Fibroblast of skin of right quadriceps (primary cell): ENCODE measurements at regions not wholly inside any gene's neighbourhood (a gene's known extent, or its start where the extent isn't known, plus 50 kb on each side); places are given as distances from the start of the nearest gene placed in this dataset.
"Not testable (repeated sequence)": the region's sequence is repeated elsewhere in the genome, so short reads cannot be mapped to it uniquely, and the experiment has no call there.

Source experiments
- DNase-seq: peaks from one replicate; pipeline ENCODE4 v3.0.0-alpha.2; 2013

DNA sequence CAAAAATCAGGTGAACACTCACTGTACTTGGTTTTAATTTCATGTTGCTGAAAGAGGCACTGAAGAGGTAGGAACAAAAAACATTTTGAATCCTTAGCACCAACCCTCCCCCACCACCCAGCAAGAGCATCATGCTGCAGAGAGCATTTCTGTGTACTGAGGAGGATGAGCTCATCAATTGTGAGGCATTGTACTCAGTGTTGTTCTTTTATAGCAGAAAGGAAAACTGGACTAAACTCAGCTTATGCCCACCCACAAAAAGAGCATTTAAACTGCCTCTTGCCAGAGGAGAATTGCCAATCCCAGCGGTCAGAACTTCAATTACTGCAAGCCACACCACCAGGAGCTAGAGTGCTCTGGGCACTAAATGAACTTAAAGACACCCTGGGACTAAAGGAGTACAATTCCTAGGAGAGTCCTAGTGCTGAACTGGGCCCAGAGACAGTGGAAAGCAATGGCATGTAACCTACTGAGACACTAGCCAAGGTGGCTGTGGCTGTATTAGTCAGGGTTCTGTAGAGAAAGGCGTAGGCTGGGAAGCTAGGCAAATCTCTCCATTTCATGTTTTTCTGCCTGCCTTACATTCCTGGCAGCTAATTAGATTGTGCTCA, 280.7 kb upstream of the KLHL4 start:
- no peak for DNase-seq

DNA sequence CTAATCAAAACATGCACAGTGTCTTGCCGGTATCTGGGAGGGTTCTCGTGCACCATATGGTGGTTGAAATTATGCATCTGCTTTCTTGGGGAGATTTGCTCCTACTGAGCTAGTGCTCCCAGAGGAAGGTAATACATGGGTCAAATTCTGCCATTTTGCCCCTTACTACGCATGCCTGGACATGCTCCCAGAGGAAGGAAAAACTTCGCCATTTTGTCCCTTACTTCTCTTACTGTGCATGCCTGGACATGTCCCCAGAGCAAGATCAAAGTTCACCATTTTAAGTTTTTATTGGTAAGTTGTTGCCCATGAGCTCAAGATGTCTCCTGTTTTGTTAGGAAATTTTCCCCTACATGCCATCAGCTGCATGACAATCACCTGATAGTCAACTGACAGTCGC, 252.1 kb upstream of the KLHL4 start:
- DNase-seq = no peak

DNA sequence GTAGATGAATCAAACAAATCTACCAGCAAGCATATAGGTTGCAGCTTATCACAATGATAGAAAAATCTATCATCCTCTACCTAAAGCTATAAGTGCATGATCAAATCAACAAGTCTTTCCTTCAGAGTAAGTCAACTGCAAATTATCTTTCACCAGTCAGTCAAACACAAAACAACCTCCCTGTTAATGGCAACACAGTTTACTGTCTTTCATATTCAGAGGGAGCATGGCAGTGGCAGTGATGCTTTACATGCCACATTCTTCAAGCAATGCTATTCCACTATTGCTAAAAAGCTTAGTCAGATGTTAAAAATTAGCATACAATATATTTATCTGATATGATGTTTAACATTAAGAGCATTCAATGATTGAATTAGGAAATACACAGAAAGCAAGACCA, 245.1 kb upstream of the KLHL4 start:
- no peak for DNase-seq

DNA sequence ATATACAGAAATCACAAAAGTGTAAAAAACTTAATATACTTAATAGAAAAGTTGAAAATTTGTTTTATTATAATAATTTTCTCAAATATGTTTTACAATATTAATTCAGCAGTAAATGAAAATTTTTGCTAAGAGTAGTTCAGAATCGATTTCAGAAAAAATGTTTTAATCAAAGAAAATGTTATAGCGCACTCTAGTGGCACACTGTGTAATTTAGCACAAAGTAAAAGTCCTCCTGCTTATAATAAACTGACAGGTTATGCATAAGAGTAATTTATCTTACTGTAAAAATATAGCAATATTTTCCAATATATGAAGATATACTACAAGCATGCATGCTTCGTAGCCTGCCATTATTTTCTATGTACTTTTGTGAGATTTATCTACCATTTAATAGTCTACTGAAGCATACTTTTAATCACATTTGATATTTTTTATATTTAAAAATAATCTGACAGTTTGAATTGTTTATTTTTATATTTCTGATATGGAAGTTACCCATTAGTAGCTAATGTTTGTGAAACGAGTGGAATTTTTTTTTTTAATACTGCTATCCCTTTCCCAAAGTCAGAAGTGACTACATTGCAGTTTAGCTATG, 217.9 kb upstream of the KLHL4 start:
- DNase-seq = no peak

DNA sequence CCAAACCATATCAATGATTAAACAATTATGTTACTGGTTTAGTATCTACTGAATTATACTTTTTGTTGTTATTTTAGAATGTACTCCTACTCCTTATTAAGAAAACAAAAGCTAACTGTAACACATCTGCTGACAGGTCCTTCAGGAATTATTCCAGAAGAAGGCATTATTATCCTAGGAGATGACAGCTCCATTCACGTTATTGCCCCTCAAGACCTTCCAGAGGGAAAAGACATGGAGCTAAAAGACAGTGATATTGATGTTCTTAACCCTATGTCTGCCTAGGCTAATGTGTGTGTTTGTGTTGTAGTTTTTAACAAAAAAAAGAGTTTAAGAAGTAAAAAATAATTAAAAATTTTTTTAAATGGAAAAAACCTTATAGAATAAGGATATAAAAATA, 206.8 kb upstream of the KLHL4 start:
- no peak for DNase-seq

DNA sequence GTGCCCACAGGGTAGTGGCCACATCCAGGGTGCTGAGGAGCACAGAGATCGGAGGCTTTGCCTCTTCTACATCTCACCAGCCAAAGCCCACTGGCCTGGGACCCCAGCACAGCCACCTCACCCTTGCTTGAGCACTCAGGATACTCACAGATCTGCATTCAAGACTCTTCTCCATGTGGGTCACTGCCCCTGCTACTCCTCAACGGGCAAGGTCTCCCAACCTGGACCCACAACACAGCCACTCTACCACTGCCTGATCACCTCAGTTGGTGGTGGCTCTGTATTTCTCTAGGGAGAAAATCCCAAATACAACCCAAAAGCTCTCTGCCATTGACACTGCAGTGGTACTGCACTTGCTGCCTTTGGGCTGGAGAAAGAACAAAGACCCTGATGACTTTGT, 190.3 kb upstream of the KLHL4 start:
- DNase-seq = no peak

DNA sequence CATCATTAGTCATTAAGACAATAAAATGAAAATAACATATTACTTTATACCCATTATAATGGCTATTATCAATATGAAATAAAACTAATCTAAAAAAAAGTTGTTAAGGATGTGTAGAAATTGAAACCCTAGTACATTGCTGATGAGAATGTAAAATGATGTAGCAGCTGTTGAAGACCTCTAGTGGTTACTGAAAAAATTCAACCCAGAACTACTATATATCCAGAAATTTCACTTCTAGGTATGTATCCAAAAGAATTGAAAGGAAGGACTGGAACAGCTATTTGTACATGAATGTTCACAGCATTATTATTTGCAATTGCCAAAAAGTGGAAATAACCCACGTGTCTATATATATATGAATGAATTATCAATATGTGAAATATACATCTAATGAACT, 180.3 kb upstream of the KLHL4 start:
- DNase-seq = no peak

DNA sequence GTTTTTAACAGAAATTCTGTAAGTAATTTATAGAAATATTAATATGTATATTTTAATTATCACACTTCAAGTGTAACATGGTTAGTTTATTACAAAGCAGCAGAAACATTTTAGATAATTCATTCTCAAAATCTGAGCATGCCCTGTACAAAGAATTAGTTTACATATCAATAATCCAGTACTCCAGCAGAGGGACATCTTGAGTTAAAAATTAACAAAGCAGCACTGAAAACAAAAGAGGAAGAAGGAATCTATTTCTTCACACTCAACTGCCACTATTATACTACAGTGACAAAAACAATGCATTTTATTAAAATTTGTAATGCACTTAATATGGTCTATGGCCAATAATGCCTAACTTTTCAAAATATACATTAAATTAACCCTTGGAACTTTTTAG, 179.1 kb upstream of the KLHL4 start:
- DNase-seq = peak; percentile 0

DNA sequence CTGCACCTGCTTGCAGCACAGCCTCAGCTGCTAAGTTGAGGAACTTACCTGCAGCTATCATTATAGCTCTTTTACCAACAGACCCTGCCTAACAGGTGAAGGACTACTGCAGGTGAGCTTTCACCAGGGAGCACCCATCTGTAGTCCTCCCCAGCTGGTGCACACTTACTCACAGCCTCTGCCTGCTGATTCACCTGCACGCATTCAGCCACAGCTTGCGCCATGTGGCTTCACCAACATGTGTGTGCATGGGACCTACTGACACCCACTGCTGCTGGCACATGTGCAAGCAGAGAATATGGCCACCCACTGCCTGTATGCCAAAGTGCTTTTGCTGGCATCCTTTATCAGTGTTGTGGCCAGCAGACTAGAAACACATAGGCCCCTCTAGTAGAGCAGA, 146.7 kb upstream of the KLHL4 start:
- DNase-seq = no peak

DNA sequence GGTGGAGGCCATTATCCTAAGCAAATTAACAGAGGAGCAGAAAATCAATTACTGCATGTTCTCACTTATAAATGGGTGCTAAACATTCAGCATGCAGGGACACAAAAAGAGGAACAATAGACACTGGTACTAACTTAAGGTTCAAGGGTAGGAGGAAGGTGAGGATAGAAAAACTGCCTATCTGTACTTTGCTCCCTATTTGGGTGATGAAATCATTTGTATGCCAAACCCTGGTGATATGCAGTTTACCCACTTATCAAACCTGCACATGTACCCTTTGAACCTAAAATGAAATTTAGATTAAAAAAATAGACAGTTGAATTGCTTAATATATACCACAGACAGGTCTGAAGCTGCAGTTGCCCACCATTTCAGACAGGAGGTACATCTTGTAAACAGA, 143.3 kb upstream of the KLHL4 start:
- no peak for DNase-seq

DNA sequence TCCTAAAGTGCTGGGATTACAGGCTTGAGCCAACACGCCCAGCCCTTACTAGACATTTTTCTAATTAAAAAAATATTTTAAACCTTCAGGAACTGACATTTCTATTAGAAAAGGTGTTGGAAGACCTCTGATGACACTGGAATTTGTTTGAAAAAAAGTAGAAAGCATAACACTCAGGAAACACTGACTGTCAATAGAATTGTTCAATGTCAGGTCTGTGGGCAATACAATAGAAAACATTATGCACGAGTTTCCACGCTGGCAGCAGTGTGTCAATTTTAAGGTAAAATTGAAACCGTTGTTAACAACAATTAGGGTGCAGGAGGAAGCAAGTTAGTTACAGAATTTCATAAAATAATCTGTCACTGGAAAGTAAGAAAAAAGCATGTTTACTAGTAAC, 140.7 kb upstream of the KLHL4 start:
- DNase-seq = no peak

DNA sequence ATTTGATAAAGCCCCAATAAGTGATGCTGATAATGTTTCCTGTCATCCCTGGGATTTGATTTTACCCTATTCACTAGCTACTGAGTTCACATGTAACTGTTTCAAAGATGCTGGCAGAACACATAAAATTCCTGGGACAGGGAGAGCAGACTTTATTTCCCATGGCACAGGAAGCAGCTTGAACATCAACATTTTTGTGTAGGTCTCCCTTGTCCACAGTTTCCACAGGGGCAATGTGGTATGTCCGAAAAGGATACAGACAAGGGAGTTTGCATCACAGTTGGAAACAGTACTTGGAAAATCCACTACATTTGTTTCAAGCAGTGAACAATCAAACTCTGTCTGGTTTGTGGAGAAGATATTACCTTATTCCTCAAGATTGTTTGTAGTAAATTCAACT, 129.2 kb upstream of the KLHL4 start:
- DNase-seq = no peak

DNA sequence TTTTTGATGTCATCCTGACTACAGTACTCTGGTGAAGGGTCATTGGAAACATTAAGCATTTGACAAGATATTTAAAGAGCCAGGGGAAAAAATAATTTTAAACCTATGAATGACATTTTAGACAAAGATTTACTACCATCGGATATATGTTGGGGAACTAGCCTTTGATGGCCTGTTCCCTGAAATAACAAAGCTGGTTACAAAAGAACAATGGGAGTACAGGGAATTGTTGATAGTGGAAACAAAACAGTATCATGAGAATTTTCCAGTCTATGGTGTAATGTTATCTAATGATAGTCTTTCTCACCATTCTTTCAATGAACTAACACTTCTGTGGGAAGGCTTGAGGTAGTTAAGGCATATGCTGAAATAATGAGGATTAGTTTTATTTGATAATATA, 125.9 kb upstream of the KLHL4 start:
- DNase-seq = no peak

DNA sequence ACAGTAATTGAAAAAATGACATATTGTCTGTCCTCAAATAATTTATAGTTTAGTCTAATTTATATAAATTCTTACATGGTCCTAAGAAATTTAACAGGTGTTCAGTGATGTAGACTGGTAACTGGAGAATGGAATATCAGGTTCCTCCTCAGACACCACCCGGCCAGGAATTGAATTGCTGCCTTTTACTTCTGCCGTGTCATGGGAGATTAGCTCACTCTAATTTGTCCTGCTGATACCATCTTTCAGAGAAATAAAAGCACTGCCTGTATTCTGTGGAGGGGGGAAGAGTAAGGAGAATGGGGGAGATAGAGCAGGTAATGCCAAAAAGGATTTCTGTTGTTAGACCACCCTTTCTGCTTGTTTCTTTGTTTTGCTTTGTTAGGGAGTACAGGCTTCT, 125.2 kb upstream of the KLHL4 start:
- no peak for DNase-seq

DNA sequence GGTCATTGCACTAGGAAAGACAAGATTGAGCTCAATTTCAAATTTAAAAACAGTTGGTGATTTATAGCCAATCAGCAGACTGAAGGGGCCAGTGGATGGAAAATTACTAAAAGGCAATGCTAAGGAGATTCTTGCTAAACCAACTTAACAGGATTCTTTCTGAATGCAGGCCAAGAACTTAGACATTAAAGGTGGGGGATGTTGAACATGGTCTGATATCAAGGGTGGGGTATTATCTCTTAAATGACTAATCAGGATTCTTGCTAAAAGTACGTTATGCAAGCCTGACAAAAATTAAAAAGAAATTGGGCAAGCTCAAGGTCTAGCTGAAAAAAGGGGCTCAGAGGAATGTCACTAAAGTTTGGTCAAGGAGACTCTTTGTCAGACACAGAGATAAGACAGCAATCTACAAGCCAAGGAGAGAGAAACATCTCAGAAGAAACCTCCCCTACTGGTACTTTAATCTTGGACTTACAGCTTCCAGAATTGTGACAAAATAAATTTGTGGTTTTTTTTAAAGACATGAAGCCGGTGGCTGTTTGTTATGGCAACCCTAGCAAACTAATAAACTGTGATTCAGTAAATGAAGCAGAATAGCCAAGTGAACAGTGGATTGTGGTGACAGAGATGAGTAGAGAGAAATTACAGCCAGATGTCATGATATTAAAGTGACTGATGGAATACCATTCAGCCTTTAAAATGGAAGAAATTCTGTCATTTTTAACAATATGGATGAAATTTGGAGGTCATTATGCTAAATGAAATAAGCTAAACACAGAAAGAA, 120.3 kb upstream of the KLHL4 start:
- no peak for DNase-seq

DNA sequence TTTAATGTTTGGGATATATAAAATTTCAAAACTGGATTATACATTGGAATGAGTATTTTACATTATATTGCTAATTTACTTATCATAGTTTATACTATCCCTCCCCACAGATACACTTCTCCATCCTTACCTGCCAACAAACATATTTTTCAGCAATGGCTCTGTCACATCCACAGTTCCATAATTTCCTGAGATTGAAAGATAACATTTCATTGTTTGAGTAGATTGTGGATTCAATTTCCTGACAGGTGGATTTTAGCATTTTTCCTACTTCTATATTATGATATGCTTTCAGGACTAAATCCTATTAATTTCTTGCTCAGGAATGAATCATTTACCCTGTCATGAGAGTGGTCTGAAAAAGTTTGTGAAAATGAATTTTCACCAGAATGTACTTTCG, 115.3 kb upstream of the KLHL4 start:
- DNase-seq = no peak

DNA sequence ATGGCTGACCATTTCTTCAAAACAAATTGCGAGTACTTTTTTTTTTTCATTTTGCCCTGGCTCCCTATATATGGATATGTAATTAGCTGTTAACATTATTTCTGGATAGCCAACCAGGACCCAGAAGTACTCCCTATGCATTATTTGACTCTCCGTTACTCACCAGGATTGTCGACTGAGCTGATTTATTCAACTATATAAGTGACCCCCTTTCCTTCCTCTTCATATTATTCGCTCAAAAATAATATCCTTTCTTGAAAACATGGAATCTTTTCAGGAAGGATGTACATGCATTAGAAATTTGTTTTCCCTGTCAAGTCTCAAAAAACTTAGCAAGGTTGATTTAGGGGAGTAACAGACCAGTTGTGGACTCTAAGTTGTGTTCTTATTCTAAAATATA, 114.1 kb upstream of the KLHL4 start:
- no peak for DNase-seq

DNA sequence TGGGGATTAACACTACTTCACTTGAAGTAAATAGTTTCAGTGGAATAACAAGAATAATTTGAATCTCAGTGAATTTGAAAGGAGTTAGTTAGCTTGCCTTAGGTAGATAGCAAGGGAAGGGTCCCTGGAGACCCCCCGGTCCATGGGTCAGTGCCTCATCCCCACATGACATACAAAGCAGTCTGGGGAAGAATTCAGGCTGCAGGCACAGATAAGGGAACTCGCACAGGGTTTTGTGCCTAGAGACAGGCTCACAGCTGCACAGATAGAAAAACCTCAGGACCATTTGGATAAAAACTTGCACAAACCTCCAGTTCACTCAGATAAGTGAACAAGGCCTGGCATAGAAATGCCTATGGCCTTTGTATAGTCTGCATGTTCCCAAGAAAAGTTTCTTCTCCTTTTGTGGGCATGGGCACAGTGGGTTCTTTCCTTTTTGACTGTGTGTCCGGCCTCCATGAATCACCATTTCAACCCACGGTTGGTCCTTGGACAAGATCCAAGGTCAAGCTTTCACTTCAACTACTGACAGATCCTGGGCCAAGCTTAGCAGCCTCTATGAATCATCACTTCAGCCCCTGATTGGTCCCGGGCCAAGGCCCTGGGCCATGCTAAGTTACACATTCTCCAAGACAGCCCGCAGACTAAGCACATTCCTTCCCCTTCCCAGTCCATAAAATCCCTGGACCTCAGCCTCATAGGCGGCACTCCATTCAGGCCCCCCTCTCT, 108.3 kb upstream of the KLHL4 start:
- peak; percentile 70 for DNase-seq

DNA sequence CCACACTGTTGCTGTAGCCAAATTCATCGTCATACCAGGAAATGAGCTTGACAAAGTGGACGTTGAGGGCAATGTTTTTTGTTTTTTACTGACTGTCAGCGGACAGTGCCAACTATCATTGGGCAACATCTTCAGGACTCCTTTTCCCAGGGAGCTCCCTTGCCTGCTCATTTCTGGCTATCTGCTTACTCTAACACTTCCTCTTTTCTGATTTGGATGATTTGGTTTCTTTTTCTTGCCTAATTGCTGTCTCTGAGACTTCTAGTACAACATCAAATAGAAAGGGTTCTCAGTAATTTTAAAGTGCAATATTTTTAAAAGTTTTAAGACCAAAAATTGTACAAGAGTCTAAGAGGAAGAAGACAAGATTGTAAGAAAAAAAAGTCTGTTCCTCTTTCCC, 92.0 kb upstream of the KLHL4 start:
- no peak for DNase-seq

DNA sequence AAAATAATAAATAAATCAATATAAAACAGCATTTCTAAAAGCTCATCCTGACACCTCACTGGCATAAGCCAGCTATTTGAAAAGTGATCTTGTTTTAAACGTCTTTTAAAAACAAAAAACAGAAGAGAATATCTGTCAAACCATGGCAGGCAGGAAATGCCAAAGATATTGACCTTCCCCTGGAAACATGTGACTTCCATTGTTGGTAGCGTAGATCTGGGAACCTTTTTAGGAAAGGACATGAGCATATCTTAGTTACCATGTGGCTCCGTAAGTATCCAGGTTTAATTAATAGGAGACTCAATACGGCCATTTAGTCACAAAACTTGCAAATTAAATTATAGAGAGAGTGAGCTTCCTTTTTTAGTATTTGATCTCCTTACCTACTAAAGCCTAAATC, 83.0 kb upstream of the KLHL4 start:
- no peak for DNase-seq

DNA sequence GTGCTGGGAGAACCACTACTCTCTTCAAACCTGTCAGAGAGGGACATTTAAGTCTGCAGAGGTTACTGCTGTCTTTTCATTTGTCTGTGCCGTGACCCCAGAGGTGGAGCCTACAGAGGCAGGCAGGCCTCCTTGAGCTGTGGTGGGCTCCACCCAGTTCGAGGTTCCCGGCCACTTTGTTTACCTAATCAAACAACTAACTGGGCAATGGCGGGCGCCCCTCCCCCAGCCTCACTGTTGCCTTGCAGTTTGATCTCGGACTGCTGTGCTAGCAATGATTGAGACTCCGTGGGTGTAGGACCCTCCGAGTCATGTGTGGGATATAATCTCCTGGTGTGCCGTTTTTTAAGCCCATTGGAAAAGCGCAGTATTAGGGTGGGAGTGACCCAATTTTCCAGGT, 69.0 kb upstream of the KLHL4 start:
- DNase-seq = not testable (repeated sequence)

DNA sequence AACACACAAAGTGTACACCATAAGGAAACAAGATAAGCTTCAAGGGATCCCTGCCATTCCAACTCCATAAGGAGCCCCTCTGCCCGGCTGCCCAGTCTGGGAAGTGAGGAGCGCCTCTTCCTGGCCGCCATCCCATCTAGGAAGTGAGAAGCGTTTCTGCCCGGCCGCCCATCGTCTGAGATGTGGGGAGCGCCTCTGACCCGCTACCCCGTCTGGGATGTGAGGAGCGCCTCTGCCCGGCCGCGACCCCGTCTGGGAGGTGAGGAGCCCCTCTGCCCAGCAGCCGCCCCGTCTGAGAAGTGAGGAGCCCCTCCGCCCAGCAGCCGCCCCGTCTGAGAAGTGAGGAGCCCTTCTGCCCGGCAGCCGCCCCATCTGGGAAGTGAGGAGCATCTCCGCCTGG, 51.8 kb upstream of the KLHL4 start:
- DNase-seq = not testable (repeated sequence)
